ENCODE measurements at regions not wholly inside any gene's neighbourhood (a gene's known extent, or its start where the extent isn't known, plus 50 kb on each side); places are given as distances from the start of the nearest gene placed in this dataset.
"Not testable (repeated sequence)": the region's sequence is repeated elsewhere in the genome, so short reads cannot be mapped to it uniquely, and the experiment has no call there.

- intact Hi-C loops (cut with micrococcal nuclease) (no loop called here), dilution Hi-C loops (cut with MboI; ENCODE audit: extremely low pct_ligation_motif_present, low sequenced_read_pairs) (no loop called here)
- TF ChIP-seq MYC (IDR thresholded peaks at IDR 0.05; ENCODE audit: low read depth, low read length): no peak
- TF ChIP-seq POLR2A (IDR thresholded peaks at IDR 0.05; ENCODE audit: low read depth, low read length): no peak
- no peak for TF ChIP-seq JUN (IDR thresholded peaks at IDR 0.05; ENCODE audit: borderline replicate concordance, insufficient read depth, insufficient read length, low read depth)
- Histone ChIP-seq H2AFZ (ENCODE audit: low read depth, low read length) (no peak overlapping the region), H3K36me3 (ENCODE audit: control insufficient read depth in 2 of 2, extremely low read depth in 1 of 2, insufficient read depth in 2 of 2, low read length in 2 of 2) (no peaks in the 10 kb centered on the region), H3K9me1 (replicated peaks; ENCODE audit: control insufficient read depth, extremely low read depth, insufficient read depth, low read length) (no peaks in the 10 kb centered on the region), H3K27me3 (ENCODE audit: control insufficient read depth in 2 of 2, insufficient read depth in 2 of 2, low read length in 2 of 2) (no peaks in the 10 kb centered on the region), H3K4me1 (ENCODE audit: control insufficient read depth, extremely low read depth, insufficient read depth, low read length) (peaks cover 38% of the 10 kb centered on the region), H3K27ac (ENCODE audit: insufficient read depth, low read depth, low read length) (no peak overlapping the region), H3K9ac (replicated peaks; ENCODE audit: extremely low read depth, insufficient read depth, low read length) (no peak overlapping the region), H4K20me1 (replicated peaks; ENCODE audit: control insufficient read depth, extremely low read depth, insufficient read depth, low read length) (no peaks in the 10 kb centered on the region), H3K79me2 (ENCODE audit: control insufficient read depth, insufficient read depth, low read length) (no peaks in the 10 kb centered on the region), H3K4me3 (replicated peaks in 1 of 3; ENCODE audit: insufficient read depth in 1 of 3, low read depth in 1 of 3, low read length in 3 of 3) (no peak overlapping the region), H3K4me2 (ENCODE audit: insufficient read depth, low read length) (no peak overlapping the region), H3K9me3 (replicated peaks; ENCODE audit: control insufficient read depth, insufficient read depth, low read length) (no peaks in the 10 kb centered on the region)
- ChIA-PET CTCF (interaction anchor here (0.9 to 2.1 kb wide), 2 partner anchors 16 to 19 kb away, joined by 3 to 7 read pairs; no protein-coding TSS in a partner anchor), POLR2A (interaction anchor here (0.7 kb wide), 1 partner anchor 16 kb away, joined by 3 read pairs; no protein-coding TSS in a partner anchor)
- DNase-seq (ENCODE audit: low read depth, low spot score) (no peak), FAIRE-seq (no peak)
- no TSS peak for BruUV-seq (replicated peaks)
These were observed 98.6 kb upstream of the ITPRID2 start for GRCh38 chr2:181792906-181793305.

GRCh38 chr2:181798022-181798421, 93.5 kb upstream of the ITPRID2 start:
- no peak for DNase-seq (ENCODE audit: low read depth, low spot score)
- no peaks in the 10 kb centered on the region for H3K4me1 ChIP-seq (ENCODE audit: control insufficient read depth, extremely low read depth, insufficient read depth, low read length)
- H3K27me3 ChIP-seq (ENCODE audit: control insufficient read depth in 2 of 2, insufficient read depth in 2 of 2, low read length in 2 of 2): no peaks in the 10 kb centered on the region
- dilution Hi-C loops (cut with MboI; ENCODE audit: extremely low pct_ligation_motif_present, low sequenced_read_pairs): no loop called here
- no peaks in the 10 kb centered on the region for H4K20me1 ChIP-seq (replicated peaks; ENCODE audit: control insufficient read depth, extremely low read depth, insufficient read depth, low read length)
- no peaks in the 10 kb centered on the region for H3K36me3 ChIP-seq (ENCODE audit: control insufficient read depth in 2 of 2, extremely low read depth in 1 of 2, insufficient read depth in 2 of 2, low read length in 2 of 2)
- no peak for FAIRE-seq
- H3K9me1 ChIP-seq (replicated peaks; ENCODE audit: control insufficient read depth, extremely low read depth, insufficient read depth, low read length): no peaks in the 10 kb centered on the region
- ChIA-PET POLR2A (no interaction called here), CTCF (interaction anchor here (0.8 to 1.9 kb wide), 3 partner anchors 14 to 55 kb away, joined by 3 to 6 read pairs (median 6); no protein-coding TSS in a partner anchor)
- no peaks in the 10 kb centered on the region for H3K79me2 ChIP-seq (ENCODE audit: control insufficient read depth, insufficient read depth, low read length)
- no peak overlapping the region for H3K4me3 ChIP-seq (replicated peaks in 1 of 3; ENCODE audit: insufficient read depth in 1 of 3, low read depth in 1 of 3, low read length in 3 of 3)
- no TSS peak for BruUV-seq (replicated peaks)
- no peak overlapping the region for H3K4me2 ChIP-seq (ENCODE audit: insufficient read depth, low read length)
- intact Hi-C loops (cut with micrococcal nuclease): no loop called here
- H3K9ac ChIP-seq (replicated peaks; ENCODE audit: extremely low read depth, insufficient read depth, low read length): no peak overlapping the region
- H2AFZ ChIP-seq (ENCODE audit: low read depth, low read length): no peak overlapping the region
- TF ChIP-seq JUN (IDR thresholded peaks at IDR 0.05; ENCODE audit: borderline replicate concordance, insufficient read depth, insufficient read length, low read depth): no peak
- no peak for TF ChIP-seq GATA2 (IDR thresholded peaks at IDR 0.05; ENCODE audit: insufficient read depth, insufficient read length, low read depth, low read length)
- no peak for TF ChIP-seq MYC (IDR thresholded peaks at IDR 0.05; ENCODE audit: low read depth, low read length)
- TF ChIP-seq POLR2AphosphoS5 (IDR thresholded peaks at IDR 0.05; ENCODE audit: insufficient read depth, low read depth, low read length): no peak
- no peak for TF ChIP-seq EZH2 (IDR thresholded peaks at IDR 0.05; ENCODE audit: borderline replicate concordance, low read depth, low read length, severe bottlenecking)
- TF ChIP-seq CTCF (IDR thresholded peaks at IDR 0.05; ENCODE audit: extremely low read depth in 1 of 2, insufficient read depth in 1 of 2, low read depth in 1 of 2, low read length in 2 of 2): no peak
- TF ChIP-seq MAX (IDR thresholded peaks at IDR 0.05; ENCODE audit: insufficient read depth, insufficient read length): no peak
- no peak for TF ChIP-seq POLR2A (IDR thresholded peaks at IDR 0.05; ENCODE audit: low read depth, low read length)
- TF ChIP-seq FOS (IDR thresholded peaks at IDR 0.05; ENCODE audit: borderline replicate concordance, insufficient read depth, low read length): no peak
- H3K9me3 ChIP-seq (replicated peaks; ENCODE audit: control insufficient read depth, insufficient read depth, low read length): no peaks in the 10 kb centered on the region
- H3K27ac ChIP-seq (ENCODE audit: insufficient read depth, low read depth, low read length): no peak overlapping the region

GRCh38 chr2:181802300-181802699, 89.2 kb upstream of the ITPRID2 start:
- H3K4me1 ChIP-seq (ENCODE audit: control insufficient read depth, extremely low read depth, insufficient read depth, low read length): peaks cover 20% of the 10 kb centered on the region
- CTCF ChIA-PET: interaction anchor here (2.2 kb wide), 1 partner anchor 60 kb away, joined by 5 read pairs; no protein-coding TSS in a partner anchor
- H3K27me3 ChIP-seq (ENCODE audit: control insufficient read depth in 2 of 2, insufficient read depth in 2 of 2, low read length in 2 of 2); H3K36me3 ChIP-seq (ENCODE audit: control insufficient read depth in 2 of 2, extremely low read depth in 1 of 2, insufficient read depth in 2 of 2, low read length in 2 of 2); dilution Hi-C loops (cut with MboI; ENCODE audit: extremely low pct_ligation_motif_present, low sequenced_read_pairs); H3K9ac ChIP-seq (replicated peaks; ENCODE audit: extremely low read depth, insufficient read depth, low read length); intact Hi-C loops (cut with micrococcal nuclease); H4K20me1 ChIP-seq (replicated peaks; ENCODE audit: control insufficient read depth, extremely low read depth, insufficient read depth, low read length); H3K9me1 ChIP-seq (replicated peaks; ENCODE audit: control insufficient read depth, extremely low read depth, insufficient read depth, low read length); H3K4me2 ChIP-seq (ENCODE audit: insufficient read depth, low read length); H3K27ac ChIP-seq (ENCODE audit: insufficient read depth, low read depth, low read length); DNase-seq (ENCODE audit: low read depth, low spot score); FAIRE-seq; H3K4me3 ChIP-seq (replicated peaks in 1 of 3; ENCODE audit: insufficient read depth in 1 of 3, low read depth in 1 of 3, low read length in 3 of 3); POLR2A ChIA-PET; BruUV-seq (replicated peaks); H2AFZ ChIP-seq (ENCODE audit: low read depth, low read length); H3K9me3 ChIP-seq (replicated peaks; ENCODE audit: control insufficient read depth, insufficient read depth, low read length); H3K79me2 ChIP-seq (ENCODE audit: control insufficient read depth, insufficient read depth, low read length): not testable (repeated sequence)

Measured in endothelial cell of umbilical vein (primary cell).